HepG2 (cell line): ENCODE measurements at regions not wholly inside any gene's neighbourhood (a gene's known extent, or its start where the extent isn't known, plus 50 kb on each side); places are given as distances from the start of the nearest gene placed in this dataset.

ENCODE experiments used
- ATAC-seq: fragments of 200-7000 bp; cut with Tn5 transposase; 3 replicates; pipeline ENCODE4 v1.9.1; 2020; ENCODE audit warnings: mild to moderate bottlenecking, moderate library complexity
- BruUV-seq: library from RNA; stranded (reverse); fragments of 400-500 nt; replicated peaks from 2 replicates; lab custom pipeline; 2021; lab: Mats Ljungman, UMichigan
- CTCF ChIA-PET: fragments of 300-600 bp; formaldehyde crosslinking; extraction: SDS; loops from one replicate; lab custom pipeline; 2021; ENCODE audit warnings: low total read pairs, inconsistent platforms, low intra/inter-chr PET ratio; lab: Yijun Ruan, JAX
- POLR2A ChIA-PET: fragments of 350-600 bp; sonication (Branson Sonifier 250); formaldehyde crosslinking; loops from one replicate; lab custom pipeline; 2020; ENCODE audit warnings: antibody characterized with exemption, inconsistent platforms; lab: Yijun Ruan, JAX
- DNase-seq: peaks from one replicate; pipeline ENCODE4 v3.0.0-alpha.2; 2015; ENCODE audit warnings: low spot score
- FAIRE-seq: peaks from 3 replicates; lab custom pipeline; 2011; peaks lifted over from hg19 to GRCh38; lab: Jason Lieb, UNC
- H2AFZ ChIP-seq: one replicate; pipeline ENCODE4 v1.6.1; 2011; ENCODE audit warnings: low read length, inconsistent platforms
- H3K27ac ChIP-seq: fragments of 300-600 bp; 3 replicates; pipeline ENCODE4 v1.8.0; 2011; ENCODE audit warnings: mixed run types, mild to moderate bottlenecking, mixed read lengths, low read length, inconsistent platforms; ENCODE audit not compliant: insufficient read depth; ENCODE audit errors: extremely low read length
- H3K27me3 ChIP-seq, 2 experiments: fragments of 200-600 bp in 1 of 2; 2 replicates in 1 of 2; 3 replicates in 1 of 2; pipeline versions ENCODE4 v1.6.0 to v1.8.0; 2011; ENCODE audit warnings: low read length in 2 of 2, mild to moderate bottlenecking in 2 of 2, moderate library complexity in 2 of 2, inconsistent platforms in 1 of 2; ENCODE audit not compliant: insufficient read depth in 2 of 2, control insufficient read depth in 1 of 2
- H3K36me3 ChIP-seq, 2 experiments: fragments of 200-600 bp in 1 of 2; replicated peaks in 1 of 2; 2 replicates in 1 of 2; 3 replicates in 1 of 2; pipeline versions ENCODE4 v1.5.1 to v1.8.0; 2011; ENCODE audit warnings: low read length in 2 of 2, inconsistent platforms in 1 of 2; ENCODE audit not compliant: insufficient read depth in 2 of 2, control insufficient read depth in 1 of 2
- H3K4me1 ChIP-seq: 2 replicates; pipeline ENCODE4 v1.5.1; 2012; ENCODE audit warnings: low read length, inconsistent platforms; ENCODE audit not compliant: insufficient read depth
- H3K4me2 ChIP-seq: 2 replicates; pipeline ENCODE4 v1.6.0; 2011; ENCODE audit warnings: low read depth, low read length, inconsistent platforms
- H3K4me3 ChIP-seq, 3 experiments: fragments of 200-600 bp in 1 of 3; sonication (generic), shearing (Covaris generic) in 1 of 3; replicated peaks in 1 of 3; 2 replicates each; pipeline ENCODE4 v1.5.1; 2011 to 2016; ENCODE audit warnings: low read length in 3 of 3, inconsistent platforms in 2 of 3, low read depth in 2 of 3, mild to moderate bottlenecking in 2 of 3, control low read depth in 1 of 3, mixed read lengths in 1 of 3; ENCODE audit not compliant: insufficient read depth in 1 of 3
- H3K79me2 ChIP-seq: one replicate; pipeline ENCODE4 v1.6.1; 2011; ENCODE audit warnings: low read length, inconsistent platforms; ENCODE audit not compliant: insufficient read depth
- H3K9ac ChIP-seq: 2 replicates; pipeline ENCODE4 v1.6.0; 2011; ENCODE audit warnings: mild to moderate bottlenecking, low read depth, low read length, inconsistent platforms; ENCODE audit not compliant: insufficient read depth
- H3K9me3 ChIP-seq: 2 replicates; pipeline ENCODE4 v1.5.1; 2012; ENCODE audit warnings: mild to moderate bottlenecking, low read length
- H4K20me1 ChIP-seq: 2 replicates; pipeline ENCODE4 v1.6.0; 2011; ENCODE audit warnings: inconsistent platforms, mild to moderate bottlenecking, low read length, moderate library complexity; ENCODE audit not compliant: insufficient read depth
- ELF4 ChIP-seq: sonication (generic); formaldehyde crosslinking; IDR thresholded peaks from 2 replicates; pipeline ENCODE4 v1.5.0; 2020; ENCODE audit warnings: missing genetic modification reagents, mild to moderate bottlenecking, moderate library complexity, borderline replicate concordance
- FOXA3 ChIP-seq: IDR thresholded peaks from 2 replicates; pipeline ENCODE4 v1.6.1; 2016; ENCODE audit warnings: missing genetic modification reagents, missing compliant biosample characterization
- HMG20B ChIP-seq: conservative IDR thresholded peaks from 2 replicates; pipeline ENCODE4 v1.6.1; 2016; ENCODE audit warnings: missing genetic modification reagents, missing compliant biosample characterization
- POLR2AphosphoS5 ChIP-seq: IDR thresholded peaks from 2 replicates; pipeline ENCODE4 v1.6.1; 2012; ENCODE audit warnings: low read depth, low read length
- RFX1 ChIP-seq: fragments of 450-650 bp; IDR thresholded peaks from 2 replicates; pipeline ENCODE4 v1.6.1; 2017
- SOX5 ChIP-seq: IDR thresholded peaks from 2 replicates; pipeline ENCODE4 v1.6.1; 2016; ENCODE audit warnings: borderline replicate concordance
- YY1 ChIP-seq: IDR thresholded peaks from 2 replicates; pipeline ENCODE4 v1.6.1; 2011; ENCODE audit warnings: low read length, low read depth, moderate library complexity, mild to moderate bottlenecking; ENCODE audit not compliant: insufficient read depth, insufficient replicate concordance
- ZNF230 ChIP-seq: sonication (generic); formaldehyde crosslinking; IDR thresholded peaks from 2 replicates; pipeline ENCODE4 v1.4.0; 2020; ENCODE audit warnings: mild to moderate bottlenecking, missing genetic modification reagents
- WGBS: methylation state at CpG from one replicate; pipeline ENCODE4 v1.1.6; 2017; ENCODE audit warnings: low lambda C conversion rate; 5-methylcytosine and 5-hydroxymethylcytosine counted together
- in situ Hi-C: cut with HindIII; loops from 2 replicates; pipeline ENCODE4 v1.10.0; 2017; ENCODE audit warnings: low pct_unique_long_range_greater_than_20kb; ENCODE audit not compliant: extremely low pct_ligation_motif_present
- intact Hi-C: fragments of 100-400 bp; cut with micrococcal nuclease; formaldehyde crosslinking; loops from one replicate; pipeline ENCODE4 v1.10.0; 2022; ENCODE audit not compliant: unreplicated experiment
- TF ChIP-seq, protein P1 (sequence below): sonication (generic); formaldehyde crosslinking; IDR thresholded peaks from 2 replicates; pipeline ENCODE4 v1.5.1; 2020; ENCODE audit warnings: missing genetic modification reagents, mild to moderate bottlenecking, borderline replicate concordance
- TF ChIP-seq, protein P2 (sequence below): IDR thresholded peaks from 2 replicates; pipeline ENCODE4 v1.6.1; 2018; ENCODE audit warnings: missing genetic modification reagents, mild to moderate bottlenecking, missing compliant biosample characterization
- TF ChIP-seq, protein P3 (sequence below): IDR thresholded peaks from 2 replicates; pipeline ENCODE4 v1.6.1; 2016; ENCODE audit warnings: low read depth
- TF ChIP-seq, protein P4 (sequence below): sonication (generic); formaldehyde crosslinking; IDR thresholded peaks from 2 replicates; pipeline ENCODE4 v1.8.0; 2022; ENCODE audit warnings: mild to moderate bottlenecking, missing genetic modification reagents, moderate library complexity
- TF ChIP-seq, protein P5 (sequence below): sonication (generic); formaldehyde crosslinking; IDR thresholded peaks from 2 replicates; pipeline ENCODE4 v1.4.0; 2020; ENCODE audit warnings: mild to moderate bottlenecking, missing genetic modification reagents
- TF ChIP-seq, protein P6 (sequence below): sonication (generic); formaldehyde crosslinking; IDR thresholded peaks from 2 replicates; pipeline ENCODE4 v1.5.0; 2020; ENCODE audit warnings: missing genetic modification reagents
- TF ChIP-seq, protein P7 (sequence below): sonication (generic); formaldehyde crosslinking; IDR thresholded peaks from 2 replicates; pipeline ENCODE4 v1.4.0; 2020; ENCODE audit warnings: missing genetic modification reagents, borderline replicate concordance

DNA sequence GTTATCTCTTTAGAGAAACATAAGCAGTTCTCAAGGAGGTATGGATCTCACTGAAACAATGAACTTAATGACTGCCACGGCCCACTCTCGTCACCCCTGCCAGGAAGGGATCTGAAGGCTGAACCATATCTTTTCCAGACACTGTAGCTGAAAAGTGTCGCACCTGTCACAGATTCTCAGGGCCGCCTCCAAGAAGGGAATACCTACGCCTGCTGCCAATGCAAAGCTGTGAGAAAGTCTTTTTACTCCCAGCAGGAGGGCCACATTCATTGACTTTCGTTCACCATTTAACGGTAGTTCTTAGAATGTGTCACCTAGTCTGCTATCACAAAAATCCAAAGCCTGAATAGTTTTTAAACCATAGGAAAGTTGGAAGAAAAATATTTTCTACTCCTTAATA lies 66.7 kb upstream of the SH3BP4 start:
- 99% methylated on average over 7 of the region's 7 CpGs for WGBS
- DNase-seq (no peak), FAIRE-seq (no peak), ATAC-seq (no peak)
- Histone ChIP-seq H3K4me2 (no peak overlapping the region), H3K27ac (no peak overlapping the region), H3K27me3 (no peaks in the 10 kb centered on the region), H3K9ac (no peak overlapping the region), H4K20me1 (no peaks in the 10 kb centered on the region), H3K4me3 (no peak overlapping the region), H2AFZ (no peak overlapping the region), H3K36me3 (no peaks in the 10 kb centered on the region), H3K79me2 (no peaks in the 10 kb centered on the region), H3K4me1 (peaks cover 72% of the 10 kb centered on the region), H3K9me3 (no peaks in the 10 kb centered on the region)
- intact Hi-C loops (no loop called here), in situ Hi-C loops (loop anchor here (10.0 kb wide), 1 partner anchor 330 kb away; no protein-coding TSS in a partner anchor)
- BruUV-seq = no TSS peak
- ChIA-PET POLR2A (no interaction called here), CTCF (no interaction called here)
- TF ChIP-seq, protein P1, sequence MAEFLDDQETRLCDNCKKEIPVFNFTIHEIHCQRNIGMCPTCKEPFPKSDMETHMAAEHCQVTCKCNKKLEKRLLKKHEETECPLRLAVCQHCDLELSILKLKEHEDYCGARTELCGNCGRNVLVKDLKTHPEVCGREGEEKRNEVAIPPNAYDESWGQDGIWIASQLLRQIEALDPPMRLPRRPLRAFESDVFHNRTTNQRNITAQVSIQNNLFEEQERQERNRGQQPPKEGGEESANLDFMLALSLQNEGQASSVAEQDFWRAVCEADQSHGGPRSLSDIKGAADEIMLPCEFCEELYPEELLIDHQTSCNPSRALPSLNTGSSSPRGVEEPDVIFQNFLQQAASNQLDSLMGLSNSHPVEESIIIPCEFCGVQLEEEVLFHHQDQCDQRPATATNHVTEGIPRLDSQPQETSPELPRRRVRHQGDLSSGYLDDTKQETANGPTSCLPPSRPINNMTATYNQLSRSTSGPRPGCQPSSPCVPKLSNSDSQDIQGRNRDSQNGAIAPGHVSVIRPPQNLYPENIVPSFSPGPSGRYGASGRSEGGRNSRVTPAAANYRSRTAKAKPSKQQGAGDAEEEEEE (CRISPR knock-in tag) = no peak
- TF ChIP-seq, protein P2, sequence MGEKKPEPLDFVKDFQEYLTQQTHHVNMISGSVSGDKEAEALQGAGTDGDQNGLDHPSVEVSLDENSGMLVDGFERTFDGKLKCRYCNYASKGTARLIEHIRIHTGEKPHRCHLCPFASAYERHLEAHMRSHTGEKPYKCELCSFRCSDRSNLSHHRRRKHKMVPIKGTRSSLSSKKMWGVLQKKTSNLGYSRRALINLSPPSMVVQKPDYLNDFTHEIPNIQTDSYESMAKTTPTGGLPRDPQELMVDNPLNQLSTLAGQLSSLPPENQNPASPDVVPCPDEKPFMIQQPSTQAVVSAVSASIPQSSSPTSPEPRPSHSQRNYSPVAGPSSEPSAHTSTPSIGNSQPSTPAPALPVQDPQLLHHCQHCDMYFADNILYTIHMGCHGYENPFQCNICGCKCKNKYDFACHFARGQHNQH (CRISPR knock-in tag) = no peak
- TF ChIP-seq, protein P3, sequence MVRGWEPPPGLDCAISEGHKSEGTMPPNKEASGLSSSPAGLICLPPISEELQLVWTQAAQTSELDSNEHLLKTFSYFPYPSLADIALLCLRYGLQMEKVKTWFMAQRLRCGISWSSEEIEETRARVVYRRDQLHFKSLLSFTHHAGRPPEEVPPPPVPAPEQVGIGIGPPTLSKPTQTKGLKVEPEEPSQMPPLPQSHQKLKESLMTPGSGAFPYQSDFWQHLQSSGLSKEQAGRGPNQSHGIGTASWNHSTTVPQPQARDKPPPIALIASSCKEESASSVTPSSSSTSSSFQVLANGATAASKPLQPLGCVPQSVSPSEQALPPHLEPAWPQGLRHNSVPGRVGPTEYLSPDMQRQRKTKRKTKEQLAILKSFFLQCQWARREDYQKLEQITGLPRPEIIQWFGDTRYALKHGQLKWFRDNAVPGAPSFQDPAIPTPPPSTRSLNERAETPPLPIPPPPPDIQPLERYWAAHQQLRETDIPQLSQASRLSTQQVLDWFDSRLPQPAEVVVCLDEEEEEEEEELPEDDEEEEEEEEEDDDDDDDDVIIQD (CRISPR knock-in tag) = no peak
- TF ChIP-seq POLR2AphosphoS5 (no peak), ZNF230 (CRISPR knock-in tag) (no peak), ELF4 (no peak), RFX1 (no peak), FOXA3 (CRISPR knock-in tag) (no peak), SOX5 (CRISPR knock-in tag) (no peak), YY1 (no peak), HMG20B (no peak)
- TF ChIP-seq, protein P4, sequence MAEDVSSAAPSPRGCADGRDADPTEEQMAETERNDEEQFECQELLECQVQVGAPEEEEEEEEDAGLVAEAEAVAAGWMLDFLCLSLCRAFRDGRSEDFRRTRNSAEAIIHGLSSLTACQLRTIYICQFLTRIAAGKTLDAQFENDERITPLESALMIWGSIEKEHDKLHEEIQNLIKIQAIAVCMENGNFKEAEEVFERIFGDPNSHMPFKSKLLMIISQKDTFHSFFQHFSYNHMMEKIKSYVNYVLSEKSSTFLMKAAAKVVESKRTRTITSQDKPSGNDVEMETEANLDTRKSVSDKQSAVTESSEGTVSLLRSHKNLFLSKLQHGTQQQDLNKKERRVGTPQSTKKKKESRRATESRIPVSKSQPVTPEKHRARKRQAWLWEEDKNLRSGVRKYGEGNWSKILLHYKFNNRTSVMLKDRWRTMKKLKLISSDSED (CRISPR knock-in tag) = no peak
- TF ChIP-seq, protein P5, sequence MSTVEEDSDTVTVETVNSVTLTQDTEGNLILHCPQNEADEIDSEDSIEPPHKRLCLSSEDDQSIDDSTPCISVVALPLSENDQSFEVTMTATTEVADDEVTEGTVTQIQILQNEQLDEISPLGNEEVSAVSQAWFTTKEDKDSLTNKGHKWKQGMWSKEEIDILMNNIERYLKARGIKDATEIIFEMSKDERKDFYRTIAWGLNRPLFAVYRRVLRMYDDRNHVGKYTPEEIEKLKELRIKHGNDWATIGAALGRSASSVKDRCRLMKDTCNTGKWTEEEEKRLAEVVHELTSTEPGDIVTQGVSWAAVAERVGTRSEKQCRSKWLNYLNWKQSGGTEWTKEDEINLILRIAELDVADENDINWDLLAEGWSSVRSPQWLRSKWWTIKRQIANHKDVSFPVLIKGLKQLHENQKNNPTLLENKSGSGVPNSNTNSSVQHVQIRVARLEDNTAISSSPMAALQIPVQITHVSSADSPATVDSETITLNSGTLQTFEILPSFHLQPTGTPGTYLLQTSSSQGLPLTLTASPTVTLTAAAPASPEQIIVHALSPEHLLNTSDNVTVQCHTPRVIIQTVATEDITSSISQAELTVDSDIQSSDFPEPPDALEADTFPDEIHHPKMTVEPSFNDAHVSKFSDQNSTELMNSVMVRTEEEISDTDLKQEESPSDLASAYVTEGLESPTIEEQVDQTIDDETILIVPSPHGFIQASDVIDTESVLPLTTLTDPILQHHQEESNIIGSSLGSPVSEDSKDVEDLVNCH (CRISPR knock-in tag) = no peak
- TF ChIP-seq, protein P6, sequence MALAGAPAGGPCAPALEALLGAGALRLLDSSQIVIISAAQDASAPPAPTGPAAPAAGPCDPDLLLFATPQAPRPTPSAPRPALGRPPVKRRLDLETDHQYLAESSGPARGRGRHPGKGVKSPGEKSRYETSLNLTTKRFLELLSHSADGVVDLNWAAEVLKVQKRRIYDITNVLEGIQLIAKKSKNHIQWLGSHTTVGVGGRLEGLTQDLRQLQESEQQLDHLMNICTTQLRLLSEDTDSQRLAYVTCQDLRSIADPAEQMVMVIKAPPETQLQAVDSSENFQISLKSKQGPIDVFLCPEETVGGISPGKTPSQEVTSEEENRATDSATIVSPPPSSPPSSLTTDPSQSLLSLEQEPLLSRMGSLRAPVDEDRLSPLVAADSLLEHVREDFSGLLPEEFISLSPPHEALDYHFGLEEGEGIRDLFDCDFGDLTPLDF (CRISPR knock-in tag) = no peak
- TF ChIP-seq, protein P7, sequence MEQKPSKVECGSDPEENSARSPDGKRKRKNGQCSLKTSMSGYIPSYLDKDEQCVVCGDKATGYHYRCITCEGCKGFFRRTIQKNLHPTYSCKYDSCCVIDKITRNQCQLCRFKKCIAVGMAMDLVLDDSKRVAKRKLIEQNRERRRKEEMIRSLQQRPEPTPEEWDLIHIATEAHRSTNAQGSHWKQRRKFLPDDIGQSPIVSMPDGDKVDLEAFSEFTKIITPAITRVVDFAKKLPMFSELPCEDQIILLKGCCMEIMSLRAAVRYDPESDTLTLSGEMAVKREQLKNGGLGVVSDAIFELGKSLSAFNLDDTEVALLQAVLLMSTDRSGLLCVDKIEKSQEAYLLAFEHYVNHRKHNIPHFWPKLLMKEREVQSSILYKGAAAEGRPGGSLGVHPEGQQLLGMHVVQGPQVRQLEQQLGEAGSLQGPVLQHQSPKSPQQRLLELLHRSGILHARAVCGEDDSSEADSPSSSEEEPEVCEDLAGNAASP (CRISPR knock-in tag) = no peak
